Fibroblast of villous mesenchyme (primary cell): ENCODE measurements at regions not wholly inside any gene's neighbourhood (a gene's known extent, or its start where the extent isn't known, plus 50 kb on each side); places are given as distances from the start of the nearest gene placed in this dataset.

Source experiments
- DNase-seq: peaks from one replicate; pipeline ENCODE4 v3.0.0-alpha.2; 2010; ENCODE audit warnings: low read depth
- H3K4me3 ChIP-seq: 2 replicates; pipeline ENCODE4 v1.5.1; 2011; ENCODE audit warnings: low read depth, mild to moderate bottlenecking, low read length
- CTCF ChIP-seq: IDR thresholded peaks from 2 replicates; pipeline ENCODE4 v1.5.1; 2012; ENCODE audit warnings: low read depth, mild to moderate bottlenecking, low read length; ENCODE audit not compliant: insufficient read depth

GRCh38 chr5:28380167-28380566, 1341.8 kb upstream of the CDH9 start:
- no peak overlapping the region for H3K4me3 ChIP-seq
- TF ChIP-seq CTCF: no peak
- no peak for DNase-seq

GRCh38 chr5:28374492-28374967, 1336.1 kb upstream of the CDH9 start:
- DNase-seq: no peak
- no peak for TF ChIP-seq CTCF
- no peak overlapping the region for H3K4me3 ChIP-seq

GRCh38 chr5:28370896-28371295, 1332.5 kb upstream of the CDH9 start:
- TF ChIP-seq CTCF: no peak
- no peak overlapping the region for H3K4me3 ChIP-seq
- no peak for DNase-seq

- no peak overlapping the region for H3K4me3 ChIP-seq
- no peak for TF ChIP-seq CTCF
- no peak for DNase-seq
Observed at GRCh38 chr5:28369418-28369817, 1331.0 kb upstream of the CDH9 start.

GRCh38 chr5:28355831-28356230, 1317.4 kb upstream of the CDH9 start:
- no peak for TF ChIP-seq CTCF
- DNase-seq: no peak
- H3K4me3 ChIP-seq: no peak overlapping the region

GRCh38 chr5:28346696-28347095, 1308.3 kb upstream of the CDH9 start:
- H3K4me3 ChIP-seq: no peak overlapping the region
- no peak for TF ChIP-seq CTCF
- no peak for DNase-seq

- H3K4me3 ChIP-seq: no peak overlapping the region
- peak; percentile 10 for DNase-seq
- no peak for TF ChIP-seq CTCF
Observed at GRCh38 chr5:28344836-28345433, 1306.5 kb upstream of the CDH9 start.
